IMR-90 (cell line): ENCODE measurements at regions not wholly inside any gene's neighbourhood (a gene's known extent, or its start where the extent isn't known, plus 50 kb on each side); places are given as distances from the start of the nearest gene placed in this dataset.

Experiments used
- CEBPB ChIP-seq: IDR thresholded peaks from 2 replicates; pipeline ENCODE4 v1.6.1; 2012; ENCODE audit warnings: low read depth, low read length, improper control_type of control experiment
- CHD1 ChIP-seq: IDR thresholded peaks from 2 replicates; pipeline ENCODE4 v1.6.1; 2012; ENCODE audit warnings: low read depth, low read length, improper control_type of control experiment
- CTCF ChIP-seq: conservative IDR thresholded peaks from 2 replicates; pipeline ENCODE4 v1.5.1; 2012; ENCODE audit warnings: mild to moderate bottlenecking, low read depth, low read length, improper control_type of control experiment
- ELK1 ChIP-seq: fragments of 150-350 bp; IDR thresholded peaks from 2 replicates; pipeline ENCODE4 v1.6.1; 2016; ENCODE audit warnings: low read depth, mild to moderate bottlenecking, low read length, moderate library complexity, borderline replicate concordance
- FOS ChIP-seq: fragments of 150-350 bp; IDR thresholded peaks from 2 replicates; pipeline ENCODE4 v1.6.1; 2016; ENCODE audit warnings: low read depth, low read length
- MAZ ChIP-seq: IDR thresholded peaks from 2 replicates; pipeline ENCODE4 v1.6.1; 2012; ENCODE audit warnings: low read depth, mild to moderate bottlenecking, low read length, improper control_type of control experiment, moderate library complexity, borderline replicate concordance
- MXI1 ChIP-seq: IDR thresholded peaks from 2 replicates; pipeline ENCODE4 v1.6.1; 2012; ENCODE audit warnings: low read depth, mild to moderate bottlenecking, low read length, moderate library complexity, borderline replicate concordance
- POLR2A ChIP-seq: IDR thresholded peaks from 2 replicates; pipeline ENCODE4 v1.6.1; 2012; ENCODE audit warnings: mild to moderate bottlenecking, low read depth, low read length
- RAD21 ChIP-seq: IDR thresholded peaks from 2 replicates; pipeline ENCODE4 v1.6.1; 2012; ENCODE audit warnings: low read length, improper control_type of control experiment
- RCOR1 ChIP-seq: IDR thresholded peaks from 2 replicates; pipeline ENCODE4 v1.6.1; 2012; ENCODE audit warnings: mild to moderate bottlenecking, low read length, improper control_type of control experiment; ENCODE audit not compliant: insufficient replicate concordance
- RFX5 ChIP-seq: IDR thresholded peaks from 2 replicates; pipeline ENCODE4 v1.8.0; 2012; ENCODE audit warnings: low read depth, mild to moderate bottlenecking, low read length, moderate library complexity
- SMC3 ChIP-seq: fragments of 150-350 bp; IDR thresholded peaks from 2 replicates; pipeline ENCODE4 v1.6.1; 2016; ENCODE audit warnings: low read depth, mild to moderate bottlenecking, antibody characterized with exemption, low read length, moderate library complexity

GRCh38 chr5:2658881-2659470 lies 92.5 kb downstream of the IRX2 start:
- TF ChIP-seq CTCF: no peak
- no peak for TF ChIP-seq POLR2A
- no peak for TF ChIP-seq ELK1
- no peak for TF ChIP-seq RCOR1
- TF ChIP-seq CHD1: no peak
- TF ChIP-seq MXI1: no peak
- TF ChIP-seq FOS: no peak
- TF ChIP-seq MAZ: no peak
- TF ChIP-seq RFX5: no peak
- TF ChIP-seq SMC3: no peak
- no peak for TF ChIP-seq RAD21
- TF ChIP-seq CEBPB: no peak
